ENCODE measurements at regions not wholly inside any gene's neighbourhood (a gene's known extent, or its start where the extent isn't known, plus 50 kb on each side); places are given as distances from the start of the nearest gene placed in this dataset.
A peak's percentile ranks its signal among the peaks of the same experiment; 100 is the strongest.

GRCh38 chr13:48593536-48593935, 60.2 kb upstream of the CYSLTR2 start:
- peaks cover 28% of the 10 kb centered on the region for H3K36me3 Mint-ChIP-seq (ENCODE audit: insufficient read depth, unreplicated experiment)
- CTCF ChIA-PET, result no interaction called here
- H3K4me1 Mint-ChIP-seq (ENCODE audit: low read depth, unreplicated experiment), result peaks cover 78% of the 10 kb centered on the region
- H3K27ac Mint-ChIP-seq (ENCODE audit: unreplicated experiment), result peak overlapping the region; percentile 90
- peaks cover under 1% of the 10 kb centered on the region for H3K9me3 Mint-ChIP-seq (ENCODE audit: low read depth, unreplicated experiment)
- no peak for TF ChIP-seq CTCF (IDR thresholded peaks at IDR 0.05; ENCODE audit: unreplicated experiment)
- intact Hi-C loops (cut with micrococcal nuclease; ENCODE audit: unreplicated experiment), result no loop called here
- BruUV-seq (replicated peaks), result no TSS peak
- H3K27me3 Mint-ChIP-seq (ENCODE audit: unreplicated experiment), result no peaks in the 10 kb centered on the region
- no peak for DNase-seq
- no peak overlapping the region for H3K4me3 Mint-ChIP-seq (ENCODE audit: low read depth, unreplicated experiment)

- peaks cover 3% of the 10 kb centered on the region for H3K9me3 Mint-ChIP-seq (ENCODE audit: low read depth, unreplicated experiment)
- H3K4me3 Mint-ChIP-seq (ENCODE audit: low read depth, unreplicated experiment), result no peak overlapping the region
- no peaks in the 10 kb centered on the region for H3K27me3 Mint-ChIP-seq (ENCODE audit: unreplicated experiment)
- no peak for TF ChIP-seq CTCF (IDR thresholded peaks at IDR 0.05; ENCODE audit: unreplicated experiment)
- H3K4me1 Mint-ChIP-seq (ENCODE audit: low read depth, unreplicated experiment), result peaks cover 70% of the 10 kb centered on the region
- intact Hi-C loops (cut with micrococcal nuclease; ENCODE audit: unreplicated experiment), result no loop called here
- H3K27ac Mint-ChIP-seq (ENCODE audit: unreplicated experiment), result peak overlapping the region; percentile 90
- CTCF ChIA-PET, result no interaction called here
- no TSS peak for BruUV-seq (replicated peaks)
- H3K36me3 Mint-ChIP-seq (ENCODE audit: insufficient read depth, unreplicated experiment), result peaks cover 28% of the 10 kb centered on the region
- DNase-seq, result no peak
Measured at GRCh38 chr13:48594096-48594815, 59.5 kb upstream of the CYSLTR2 start.

GRCh38 chr13:48595431-48596429, 58.0 kb upstream of the CYSLTR2 start:
- peak; percentile 46 for TF ChIP-seq CTCF (IDR thresholded peaks at IDR 0.05; ENCODE audit: unreplicated experiment)
- Mint-ChIP-seq H3K4me1 (ENCODE audit: low read depth, unreplicated experiment) (peaks cover 62% of the 10 kb centered on the region), H3K27ac (ENCODE audit: unreplicated experiment) (peak overlapping the region; percentile 90), H3K4me3 (ENCODE audit: low read depth, unreplicated experiment) (no peak overlapping the region), H3K27me3 (ENCODE audit: unreplicated experiment) (no peaks in the 10 kb centered on the region), H3K9me3 (ENCODE audit: low read depth, unreplicated experiment) (peaks cover 3% of the 10 kb centered on the region), H3K36me3 (ENCODE audit: insufficient read depth, unreplicated experiment) (peaks cover 23% of the 10 kb centered on the region)
- peak; percentile 63 for DNase-seq
- CTCF ChIA-PET, result interaction anchor here (1.6 to 2.0 kb wide), 2 partner anchors 51 to 173 kb away, joined by 3 to 7 read pairs; no protein-coding TSS in a partner anchor
- no TSS peak for BruUV-seq (replicated peaks)
- intact Hi-C loops (cut with micrococcal nuclease; ENCODE audit: unreplicated experiment), result loop anchor here (1.0 to 5.0 kb wide), 3 partner anchors 52 to 174 kb away; no protein-coding TSS in a partner anchor

Data from Calu3 (cell line).